GM21825 (cell line): ENCODE measurements at regions not wholly inside any gene's neighbourhood (a gene's known extent, or its start where the extent isn't known, plus 50 kb on each side); places are given as distances from the start of the nearest gene placed in this dataset.

Experiments
- ATAC-seq: cut with Tn5 transposase; IDR thresholded peaks from one replicate; pipeline ENCODE4 v1.9.1; 2021; ENCODE audit warnings: mild to moderate bottlenecking, moderate library complexity; ENCODE audit not compliant: unreplicated experiment

- no peak for ATAC-seq
Observed at GRCh38 chr13:22461854-22462490, 718.8 kb upstream of the SGCG start.

- no peak for ATAC-seq
Observed at GRCh38 chr13:22463089-22463488, 717.7 kb upstream of the SGCG start.

GRCh38 chr13:22468045-22468444 lies 712.7 kb upstream of the SGCG start:
- ATAC-seq: no peak

GRCh38 chr13:22468824-22469223 lies 712.0 kb upstream of the SGCG start:
- ATAC-seq: no peak

GRCh38 chr13:22469452-22469851 lies 711.3 kb upstream of the SGCG start:
- no peak for ATAC-seq

- no peak for ATAC-seq
Observed at GRCh38 chr13:22470075-22470474, 710.7 kb upstream of the SGCG start.

- ATAC-seq: no peak
Observed at GRCh38 chr13:22482496-22483000, 698.2 kb upstream of the SGCG start.

GRCh38 chr13:22483276-22483675 lies 697.5 kb upstream of the SGCG start:
- ATAC-seq: no peak

- ATAC-seq: no peak
Observed at GRCh38 chr13:22486490-22486889, 694.3 kb upstream of the SGCG start.

- no peak for ATAC-seq
Observed at GRCh38 chr13:22487932-22488331, 692.8 kb upstream of the SGCG start.

- no peak for ATAC-seq
Observed at GRCh38 chr13:22489771-22490170, 691.0 kb upstream of the SGCG start.

GRCh38 chr13:22495819-22496218 lies 685.0 kb upstream of the SGCG start:
- no peak for ATAC-seq

GRCh38 chr13:22496803-22497508 lies 683.8 kb upstream of the SGCG start:
- ATAC-seq: no peak

GRCh38 chr13:22497991-22498780 lies 682.6 kb upstream of the SGCG start:
- ATAC-seq: no peak

GRCh38 chr13:22499919-22500318 lies 680.9 kb upstream of the SGCG start:
- ATAC-seq: no peak

GRCh38 chr13:22505489-22505888 lies 675.3 kb upstream of the SGCG start:
- ATAC-seq: no peak

GRCh38 chr13:22506096-22506691 lies 674.6 kb upstream of the SGCG start:
- no peak for ATAC-seq

- ATAC-seq: no peak
Observed at GRCh38 chr13:22517544-22517943, 663.2 kb upstream of the SGCG start.

- ATAC-seq: no peak
Observed at GRCh38 chr13:22536851-22537250, 643.9 kb upstream of the SGCG start.

GRCh38 chr13:22538400-22538799 lies 642.4 kb upstream of the SGCG start:
- ATAC-seq: no peak

GRCh38 chr13:22549126-22549525 lies 631.7 kb upstream of the SGCG start:
- no peak for ATAC-seq
